Ovary (tissue), 3 donors: ENCODE measurements at regions not wholly inside any gene's neighbourhood (a gene's known extent, or its start where the extent isn't known, plus 50 kb on each side); places are given as distances from the start of the nearest gene placed in this dataset.

Source experiments
- CTCF ChIP-seq, 3 donors: fragments of 450-650 bp in 2 of 3; fragments of 200-600 bp in 1 of 3; IDR thresholded peaks; one replicate each; pipeline versions ENCODE4 v1.5.1 to v1.8.0; 2016 to 2022; ENCODE audit warnings: antibody characterized with exemption in 3 of 3, mild to moderate bottlenecking in 1 of 3
- POLR2A ChIP-seq: fragments of 450-650 bp; IDR thresholded peaks from one replicate; pipeline ENCODE4 v1.6.1; 2017; ENCODE audit warnings: antibody characterized with exemption, mild to moderate bottlenecking, moderate library complexity
- donor health status: DM: no; HTN: no; CAD: no.

DNA sequence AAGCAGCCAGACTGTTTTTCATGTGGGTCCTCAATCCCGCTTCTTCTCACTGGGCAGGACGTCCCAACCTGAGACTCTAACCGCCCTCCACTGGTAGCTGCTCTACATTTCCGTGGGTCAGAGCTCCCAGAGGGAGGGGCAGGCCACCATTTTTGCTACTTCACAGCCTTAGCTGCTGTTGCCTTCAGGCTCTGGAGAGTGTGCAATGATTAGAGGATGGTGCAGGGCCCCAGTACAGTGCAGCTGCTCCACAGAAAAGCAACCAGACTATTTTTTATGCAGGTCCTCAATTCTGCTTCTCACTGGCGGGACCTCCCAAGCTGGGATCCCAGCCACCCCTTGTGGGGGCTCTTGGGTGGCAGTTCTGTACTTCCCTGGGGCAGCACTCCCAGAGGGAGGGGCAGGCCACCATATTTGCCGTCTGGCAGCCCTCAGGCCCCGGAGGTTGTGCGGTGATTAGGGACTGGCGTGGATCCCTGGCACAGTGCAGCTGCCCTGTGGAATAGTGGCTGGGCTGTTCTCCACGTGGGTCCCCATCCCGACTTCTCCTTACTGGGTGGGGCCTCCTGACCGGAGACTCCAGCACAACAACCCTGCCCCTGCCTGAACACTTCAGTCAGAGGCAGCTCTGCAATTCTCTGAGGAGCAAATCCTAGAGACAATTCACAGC lies 647.6 kb upstream of the PKN2 start:
- TF ChIP-seq CTCF (IDR thresholded peaks at IDR 0.05) (no peak), POLR2A (no peak)
